GM12878 (cell line): ENCODE measurements at regions not wholly inside any gene's neighbourhood (a gene's known extent, or its start where the extent isn't known, plus 50 kb on each side); places are given as distances from the start of the nearest gene placed in this dataset.

Source experiments
- CBX5 ChIP-seq: sonication (generic); IDR thresholded peaks from 2 replicates; pipeline ENCODE4 v1.6.1; 2016; ENCODE audit warnings: low read depth, moderate library complexity, mild to moderate bottlenecking, inconsistent platforms
- CTCF ChIP-seq, 3 experiments: IDR thresholded peaks in 2 of 3; conservative IDR thresholded peaks in 1 of 3; 2 replicates each; pipeline ENCODE4 v1.5.1; 2011; ENCODE audit warnings: low read depth in 3 of 3, low read length in 3 of 3, mild to moderate bottlenecking in 3 of 3, control low read depth in 2 of 3, moderate library complexity in 2 of 3, inconsistent platforms in 1 of 3, mixed read lengths in 1 of 3; ENCODE audit not compliant: control insufficient read depth in 2 of 3, insufficient read depth in 1 of 3; ENCODE audit errors: extremely low read depth in 1 of 3
- EZH2 ChIP-seq: IDR thresholded peaks from 2 replicates; pipeline ENCODE4 v1.6.1; 2012; ENCODE audit warnings: low read depth, mild to moderate bottlenecking, control low read depth, inconsistent platforms, low read length, borderline replicate concordance; ENCODE audit not compliant: control insufficient read depth
- MAX ChIP-seq: IDR thresholded peaks from 2 replicates; pipeline ENCODE4 v1.6.1; 2012; ENCODE audit warnings: low read depth, low read length, improper control_type of control experiment
- MXI1 ChIP-seq: fragments of 150-350 bp; IDR thresholded peaks from 2 replicates; pipeline ENCODE4 v1.6.1; 2011; ENCODE audit warnings: low read depth, mild to moderate bottlenecking, inconsistent platforms, low read length, improper control_type of control experiment
- NR2C2 ChIP-seq: IDR thresholded peaks from 2 replicates; pipeline ENCODE4 v1.6.1; 2011; ENCODE audit warnings: borderline replicate concordance, low read depth; ENCODE audit not compliant: control insufficient read depth, insufficient read length
- NRF1 ChIP-seq: conservative IDR thresholded peaks from 2 replicates; pipeline ENCODE4 v1.6.1; 2011; ENCODE audit warnings: mild to moderate bottlenecking, low read depth, low read length, improper control_type of control experiment
- POLR2A ChIP-seq: IDR thresholded peaks from 2 replicates; pipeline ENCODE4 v1.6.1; 2011; ENCODE audit warnings: low read depth, mild to moderate bottlenecking, low read length
- SIX5 ChIP-seq: IDR thresholded peaks from 2 replicates; pipeline ENCODE4 v1.6.1; 2011; ENCODE audit warnings: mild to moderate bottlenecking, low read depth, low read length, moderate library complexity; ENCODE audit not compliant: severe bottlenecking
- TF ChIP-seq, protein P1 (sequence below): fragments of 450-650 bp; IDR thresholded peaks from 2 replicates; pipeline ENCODE4 v1.6.1; 2016; ENCODE audit warnings: mild to moderate bottlenecking, moderate library complexity, borderline replicate concordance

GRCh38 chr13:34419755-34420154 lies 522.3 kb upstream of the NBEA start:
- TF ChIP-seq CTCF (IDR thresholded peaks at IDR 0.05 in 2 of 3, conservative IDR thresholded peaks at IDR 0.05 in 1 of 3; ENCODE audit: control insufficient read depth in 2 of 3, extremely low read depth in 1 of 3, insufficient read depth in 1 of 3, low read depth in 3 of 3, low read length in 3 of 3) (no peak), POLR2A (no peak), NRF1 (no peak), CBX5 (no peak), NR2C2 (no peak), MAX (no peak), EZH2 (no peak), MXI1 (no peak), SIX5 (no peak)
- TF ChIP-seq, protein P1, sequence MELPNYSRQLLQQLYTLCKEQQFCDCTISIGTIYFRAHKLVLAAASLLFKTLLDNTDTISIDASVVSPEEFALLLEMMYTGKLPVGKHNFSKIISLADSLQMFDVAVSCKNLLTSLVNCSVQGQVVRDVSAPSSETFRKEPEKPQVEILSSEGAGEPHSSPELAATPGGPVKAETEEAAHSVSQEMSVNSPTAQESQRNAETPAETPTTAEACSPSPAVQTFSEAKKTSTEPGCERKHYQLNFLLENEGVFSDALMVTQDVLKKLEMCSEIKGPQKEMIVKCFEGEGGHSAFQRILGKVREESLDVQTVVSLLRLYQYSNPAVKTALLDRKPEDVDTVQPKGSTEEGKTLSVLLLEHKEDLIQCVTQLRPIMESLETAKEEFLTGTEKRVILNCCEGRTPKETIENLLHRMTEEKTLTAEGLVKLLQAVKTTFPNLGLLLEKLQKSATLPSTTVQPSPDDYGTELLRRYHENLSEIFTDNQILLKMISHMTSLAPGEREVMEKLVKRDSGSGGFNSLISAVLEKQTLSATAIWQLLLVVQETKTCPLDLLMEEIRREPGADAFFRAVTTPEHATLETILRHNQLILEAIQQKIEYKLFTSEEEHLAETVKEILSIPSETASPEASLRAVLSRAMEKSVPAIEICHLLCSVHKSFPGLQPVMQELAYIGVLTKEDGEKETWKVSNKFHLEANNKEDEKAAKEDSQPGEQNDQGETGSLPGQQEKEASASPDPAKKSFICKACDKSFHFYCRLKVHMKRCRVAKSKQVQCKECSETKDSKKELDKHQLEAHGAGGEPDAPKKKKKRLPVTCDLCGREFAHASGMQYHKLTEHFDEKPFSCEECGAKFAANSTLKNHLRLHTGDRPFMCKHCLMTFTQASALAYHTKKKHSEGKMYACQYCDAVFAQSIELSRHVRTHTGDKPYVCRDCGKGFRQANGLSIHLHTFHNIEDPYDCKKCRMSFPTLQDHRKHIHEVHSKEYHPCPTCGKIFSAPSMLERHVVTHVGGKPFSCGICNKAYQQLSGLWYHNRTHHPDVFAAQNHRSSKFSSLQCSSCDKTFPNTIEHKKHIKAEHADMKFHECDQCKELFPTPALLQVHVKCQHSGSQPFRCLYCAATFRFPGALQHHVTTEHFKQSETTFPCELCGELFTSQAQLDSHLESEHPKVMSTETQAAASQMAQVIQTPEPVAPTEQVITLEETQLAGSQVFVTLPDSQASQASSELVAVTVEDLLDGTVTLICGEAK = no peak
